ENCODE measurements at regions not wholly inside any gene's neighbourhood (a gene's known extent, or its start where the extent isn't known, plus 50 kb on each side); places are given as distances from the start of the nearest gene placed in this dataset.
A peak's percentile ranks its signal among the peaks of the same experiment; 100 is the strongest.
"Not testable (repeated sequence)": the region's sequence is repeated elsewhere in the genome, so short reads cannot be mapped to it uniquely, and the experiment has no call there.

DNA sequence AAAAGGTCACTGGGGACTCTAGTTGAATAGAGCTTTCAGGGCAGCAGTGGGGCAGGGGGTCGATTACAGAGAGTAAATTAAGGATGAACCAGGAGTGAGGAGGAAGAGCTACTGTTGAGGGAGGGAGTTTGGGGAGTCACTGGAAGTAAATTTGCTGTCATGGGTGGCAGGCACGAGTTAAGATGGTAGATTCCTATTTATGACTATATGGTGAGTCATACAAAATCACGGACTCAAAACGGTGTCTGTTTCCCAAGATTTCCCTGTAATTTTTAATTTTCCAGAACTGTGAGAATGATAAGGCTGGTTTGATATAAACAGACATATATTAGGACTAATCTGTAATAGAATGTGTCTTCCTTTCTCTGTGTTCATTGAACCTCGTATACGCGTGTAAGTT is 287.6 kb upstream of the GOT2 start:
- Histone ChIP-seq H3K4me3 (ENCODE audit: low read depth, low read length) (no peak overlapping the region), H3K27me3 (ENCODE audit: control insufficient read depth, insufficient read depth, low read length) (no peaks in the 10 kb centered on the region), H3K36me3 (ENCODE audit: control insufficient read depth, insufficient read depth, low read length) (no peaks in the 10 kb centered on the region)
- no peak for TF ChIP-seq CTCF (IDR thresholded peaks at IDR 0.05; ENCODE audit: insufficient read depth, low read depth, low read length)
- POLR2A ChIA-PET: no interaction called here
- DNase-seq (ENCODE audit: low read depth): no peak
- CTCF ChIA-PET: no interaction called here

- Histone ChIP-seq H3K36me3 (ENCODE audit: control insufficient read depth, insufficient read depth, low read length) (no peaks in the 10 kb centered on the region), H3K4me3 (ENCODE audit: low read depth, low read length) (no peak overlapping the region), H3K27me3 (ENCODE audit: control insufficient read depth, insufficient read depth, low read length) (no peaks in the 10 kb centered on the region)
- TF ChIP-seq CTCF (IDR thresholded peaks at IDR 0.05; ENCODE audit: insufficient read depth, low read depth, low read length): no peak
- POLR2A ChIA-PET: no interaction called here
- CTCF ChIA-PET: no interaction called here
- no peak for DNase-seq (ENCODE audit: low read depth)
Measured at GRCh38 chr16:59013930-59014329, 279.8 kb upstream of the GOT2 start.

- CTCF ChIA-PET: no interaction called here
- TF ChIP-seq CTCF (IDR thresholded peaks at IDR 0.05; ENCODE audit: insufficient read depth, low read depth, low read length): no peak
- DNase-seq (ENCODE audit: low read depth): no peak
- POLR2A ChIA-PET: no interaction called here
- no peak overlapping the region for H3K4me3 ChIP-seq (ENCODE audit: low read depth, low read length)
- H3K27me3 ChIP-seq (ENCODE audit: control insufficient read depth, insufficient read depth, low read length): no peaks in the 10 kb centered on the region
- no peaks in the 10 kb centered on the region for H3K36me3 ChIP-seq (ENCODE audit: control insufficient read depth, insufficient read depth, low read length)
Measured at GRCh38 chr16:58999762-59000161, 265.6 kb upstream of the GOT2 start.

DNA sequence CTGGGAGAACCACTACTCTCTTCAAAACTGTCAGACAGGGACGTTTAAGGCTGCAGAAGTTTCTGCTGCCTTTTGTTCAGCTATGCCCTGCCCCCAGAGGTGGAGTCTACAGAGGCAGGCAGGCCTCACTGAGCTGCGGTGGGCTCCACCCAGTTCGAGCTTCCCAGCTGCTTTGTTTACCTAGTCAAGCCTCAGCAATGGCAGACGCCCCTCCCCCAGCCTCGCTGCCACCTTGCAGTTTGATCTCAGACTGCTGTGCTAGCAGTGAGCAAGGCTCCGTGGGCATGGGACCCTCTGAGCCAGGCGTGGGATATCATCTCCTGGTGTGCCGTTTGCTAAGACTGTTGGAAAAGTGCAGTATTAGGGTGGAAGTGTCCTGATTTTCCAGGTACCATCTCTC is 258.6 kb upstream of the GOT2 start:
- H3K27me3 ChIP-seq (ENCODE audit: control insufficient read depth, insufficient read depth, low read length); CTCF ChIA-PET; DNase-seq (ENCODE audit: low read depth); POLR2A ChIA-PET; H3K36me3 ChIP-seq (ENCODE audit: control insufficient read depth, insufficient read depth, low read length); H3K4me3 ChIP-seq (ENCODE audit: low read depth, low read length): not testable (repeated sequence)

DNA sequence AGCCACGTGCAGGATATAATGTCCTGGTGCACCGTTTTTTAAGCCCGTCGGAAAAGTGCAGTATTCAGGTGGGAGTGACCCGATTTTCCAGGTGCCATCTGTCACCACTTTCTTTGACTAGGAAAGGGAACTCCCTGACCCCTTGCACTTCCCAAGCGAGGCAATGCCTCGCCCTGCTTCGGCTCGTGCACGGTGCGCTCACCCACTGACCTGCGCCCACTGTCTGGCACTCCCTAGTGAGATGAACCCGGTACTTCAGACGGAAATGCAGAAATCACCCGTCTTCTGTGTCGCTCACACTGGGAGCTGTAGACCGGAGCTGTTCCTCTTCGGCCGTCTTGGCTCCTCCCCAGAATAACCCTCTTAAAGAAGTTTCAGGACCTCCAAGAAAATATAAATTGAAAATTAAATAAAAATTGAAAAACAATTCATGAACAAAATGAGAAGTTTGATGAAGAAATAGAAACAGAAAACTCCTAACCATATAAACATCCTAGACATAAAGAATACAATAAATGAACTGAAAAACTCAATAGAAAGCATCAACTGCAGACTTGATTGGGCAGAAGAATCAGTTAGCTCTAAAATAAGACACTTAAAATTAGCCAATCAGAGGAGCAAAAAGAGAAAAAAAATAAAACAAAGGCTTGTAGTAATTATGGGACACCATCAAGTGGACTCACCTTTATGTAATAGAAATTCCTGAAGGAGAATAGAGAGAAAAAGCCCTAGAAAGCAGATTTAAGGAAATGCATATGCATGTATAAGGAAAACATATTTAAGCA is 249.3 kb upstream of the GOT2 start:
- CTCF ChIA-PET; DNase-seq (ENCODE audit: low read depth); POLR2A ChIA-PET; H3K4me3 ChIP-seq (ENCODE audit: low read depth, low read length); H3K36me3 ChIP-seq (ENCODE audit: control insufficient read depth, insufficient read depth, low read length); H3K27me3 ChIP-seq (ENCODE audit: control insufficient read depth, insufficient read depth, low read length): not testable (repeated sequence)

- Histone ChIP-seq H3K36me3 (ENCODE audit: control insufficient read depth, insufficient read depth, low read length) (no peaks in the 10 kb centered on the region), H3K4me3 (ENCODE audit: low read depth, low read length) (no peak overlapping the region), H3K27me3 (ENCODE audit: control insufficient read depth, insufficient read depth, low read length) (no peaks in the 10 kb centered on the region)
- DNase-seq (ENCODE audit: low read depth): peak; percentile 23
- ChIA-PET POLR2A (no interaction called here), CTCF (no interaction called here)
- TF ChIP-seq CTCF (IDR thresholded peaks at IDR 0.05; ENCODE audit: insufficient read depth, low read depth, low read length): no peak
Measured at GRCh38 chr16:58970775-58971174, 236.7 kb upstream of the GOT2 start.

Data from BJ (cell line).